Transverse colon (tissue), 3 donors: ENCODE measurements at regions not wholly inside any gene's neighbourhood (a gene's known extent, or its start where the extent isn't known, plus 50 kb on each side); places are given as distances from the start of the nearest gene placed in this dataset.

Experiments used
- EP300 ChIP-seq: sonication (generic); formaldehyde crosslinking; IDR thresholded peaks from one replicate; pipeline ENCODE4 v1.6.1; 2017; ENCODE audit warnings: antibody characterized with exemption, low read depth
- TF ChIP-seq, protein P1 (sequence below), 5 experiments: fragments of 200-600 bp in 3 of 5; fragments of 450-650 bp in 2 of 5; sonication (generic) in 3 of 5; IDR thresholded peaks; 1 replicate in 2 of 5; 2 replicates in 3 of 5; pipeline ENCODE4 v1.5.1; 2016 to 2017; ENCODE audit warnings: antibody characterized with exemption in 5 of 5, inconsistent platforms in 3 of 5, mild to moderate bottlenecking in 2 of 5, moderate library complexity in 1 of 5

DNA sequence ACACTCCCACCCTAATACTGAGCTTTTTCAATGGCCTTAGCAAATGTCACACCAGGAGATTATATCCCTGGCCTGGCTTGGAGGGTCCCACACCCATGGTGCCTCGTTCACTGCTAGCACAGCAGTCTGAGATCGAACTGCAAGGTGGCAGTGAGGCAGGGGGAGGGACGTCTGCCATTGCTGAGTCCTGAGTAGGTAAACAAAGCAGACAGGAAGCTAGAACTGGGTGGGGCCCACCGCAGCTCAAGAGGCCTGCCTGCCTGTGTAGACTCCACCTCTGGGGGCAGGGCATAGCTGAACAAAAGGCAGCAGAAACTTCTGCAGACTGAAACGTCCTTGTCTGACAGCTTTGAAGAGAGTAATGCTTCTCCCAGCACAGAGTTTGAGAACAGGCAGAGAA, 338.9 kb upstream of the MBL2 start:
- TF ChIP-seq EP300 = no peak
- TF ChIP-seq, protein P1, sequence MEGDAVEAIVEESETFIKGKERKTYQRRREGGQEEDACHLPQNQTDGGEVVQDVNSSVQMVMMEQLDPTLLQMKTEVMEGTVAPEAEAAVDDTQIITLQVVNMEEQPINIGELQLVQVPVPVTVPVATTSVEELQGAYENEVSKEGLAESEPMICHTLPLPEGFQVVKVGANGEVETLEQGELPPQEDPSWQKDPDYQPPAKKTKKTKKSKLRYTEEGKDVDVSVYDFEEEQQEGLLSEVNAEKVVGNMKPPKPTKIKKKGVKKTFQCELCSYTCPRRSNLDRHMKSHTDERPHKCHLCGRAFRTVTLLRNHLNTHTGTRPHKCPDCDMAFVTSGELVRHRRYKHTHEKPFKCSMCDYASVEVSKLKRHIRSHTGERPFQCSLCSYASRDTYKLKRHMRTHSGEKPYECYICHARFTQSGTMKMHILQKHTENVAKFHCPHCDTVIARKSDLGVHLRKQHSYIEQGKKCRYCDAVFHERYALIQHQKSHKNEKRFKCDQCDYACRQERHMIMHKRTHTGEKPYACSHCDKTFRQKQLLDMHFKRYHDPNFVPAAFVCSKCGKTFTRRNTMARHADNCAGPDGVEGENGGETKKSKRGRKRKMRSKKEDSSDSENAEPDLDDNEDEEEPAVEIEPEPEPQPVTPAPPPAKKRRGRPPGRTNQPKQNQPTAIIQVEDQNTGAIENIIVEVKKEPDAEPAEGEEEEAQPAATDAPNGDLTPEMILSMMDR (IDR thresholded peaks at IDR 0.05) = no peak
